ENCODE measurements at regions not wholly inside any gene's neighbourhood (a gene's known extent, or its start where the extent isn't known, plus 50 kb on each side); places are given as distances from the start of the nearest gene placed in this dataset.

GRCh38 chr16:35750701-35751104 is 2291.3 kb downstream of the TP53TG3F start:
- Histone ChIP-seq H3K4me3 (no peak overlapping the region), H3K4me1 (no peaks in the 10 kb centered on the region), H3K27me3 (ENCODE audit: low read depth) (peaks cover 27% of the 10 kb centered on the region), H3K9me3 (replicated peaks) (no peaks in the 10 kb centered on the region), H3K36me3 (no peaks in the 10 kb centered on the region), H3K27ac (replicated peaks) (no peak overlapping the region)
- no peak for TF ChIP-seq CTCF (IDR thresholded peaks at IDR 0.05; ENCODE audit: borderline replicate concordance)
- no peak for DNase-seq
- intact Hi-C loops (cut with micrococcal nuclease), result no loop called here

GRCh38 chr16:35751191-35751941 is 2292.0 kb downstream of the TP53TG3F start:
- no peak for TF ChIP-seq CTCF (IDR thresholded peaks at IDR 0.05; ENCODE audit: borderline replicate concordance)
- H3K36me3 ChIP-seq, result no peaks in the 10 kb centered on the region
- H3K9me3 ChIP-seq (replicated peaks), result no peaks in the 10 kb centered on the region
- intact Hi-C loops (cut with micrococcal nuclease), result no loop called here
- no peak for DNase-seq
- H3K27me3 ChIP-seq (ENCODE audit: low read depth), result peaks cover 27% of the 10 kb centered on the region
- H3K4me3 ChIP-seq, result no peak overlapping the region
- H3K27ac ChIP-seq (replicated peaks), result no peak overlapping the region
- no peaks in the 10 kb centered on the region for H3K4me1 ChIP-seq

GRCh38 chr16:35752012-35752772 is 2292.8 kb downstream of the TP53TG3F start:
- TF ChIP-seq CTCF (IDR thresholded peaks at IDR 0.05; ENCODE audit: borderline replicate concordance), result no peak
- no peak for DNase-seq
- intact Hi-C loops (cut with micrococcal nuclease), result no loop called here
- H3K4me3 ChIP-seq, result no peak overlapping the region
- H3K27ac ChIP-seq (replicated peaks), result no peak overlapping the region
- H3K27me3 ChIP-seq (ENCODE audit: low read depth), result peaks cover 27% of the 10 kb centered on the region
- H3K36me3 ChIP-seq, result no peaks in the 10 kb centered on the region
- no peaks in the 10 kb centered on the region for H3K4me1 ChIP-seq
- H3K9me3 ChIP-seq (replicated peaks), result no peaks in the 10 kb centered on the region

- no peak overlapping the region for H3K4me3 ChIP-seq
- no peak for TF ChIP-seq CTCF (IDR thresholded peaks at IDR 0.05; ENCODE audit: borderline replicate concordance)
- H3K4me1 ChIP-seq, result no peaks in the 10 kb centered on the region
- no peaks in the 10 kb centered on the region for H3K36me3 ChIP-seq
- H3K27ac ChIP-seq (replicated peaks), result no peak overlapping the region
- peaks cover 2% of the 10 kb centered on the region for H3K9me3 ChIP-seq (replicated peaks)
- no peak for DNase-seq
- intact Hi-C loops (cut with micrococcal nuclease), result no loop called here
- H3K27me3 ChIP-seq (ENCODE audit: low read depth), result peaks cover 27% of the 10 kb centered on the region
Observed at GRCh38 chr16:35752773-35753558, 2293.6 kb downstream of the TP53TG3F start.

GRCh38 chr16:35753559-35754390 is 2294.4 kb downstream of the TP53TG3F start:
- Histone ChIP-seq H3K36me3 (no peaks in the 10 kb centered on the region), H3K27me3 (ENCODE audit: low read depth) (peaks cover 27% of the 10 kb centered on the region), H3K9me3 (replicated peaks) (peaks cover 5% of the 10 kb centered on the region), H3K4me1 (no peaks in the 10 kb centered on the region), H3K27ac (replicated peaks) (no peak overlapping the region), H3K4me3 (no peak overlapping the region)
- TF ChIP-seq CTCF (IDR thresholded peaks at IDR 0.05; ENCODE audit: borderline replicate concordance), result no peak
- no peak for DNase-seq
- intact Hi-C loops (cut with micrococcal nuclease), result no loop called here
